CD4-positive, alpha-beta T cell treated with Interleukin-6 at 100 ng/mL for 8 hours (primary cell): ENCODE measurements at regions not wholly inside any gene's neighbourhood (a gene's known extent, or its start where the extent isn't known, plus 50 kb on each side); places are given as distances from the start of the nearest gene placed in this dataset.
A peak's percentile ranks its signal among the peaks of the same experiment; 100 is the strongest.

ENCODE experiments used
- DNase-seq: peaks from one replicate; pipeline ENCODE4 v3.0.0-alpha.2; 2020; ENCODE audit warnings: mixed read lengths, low spot score

DNA sequence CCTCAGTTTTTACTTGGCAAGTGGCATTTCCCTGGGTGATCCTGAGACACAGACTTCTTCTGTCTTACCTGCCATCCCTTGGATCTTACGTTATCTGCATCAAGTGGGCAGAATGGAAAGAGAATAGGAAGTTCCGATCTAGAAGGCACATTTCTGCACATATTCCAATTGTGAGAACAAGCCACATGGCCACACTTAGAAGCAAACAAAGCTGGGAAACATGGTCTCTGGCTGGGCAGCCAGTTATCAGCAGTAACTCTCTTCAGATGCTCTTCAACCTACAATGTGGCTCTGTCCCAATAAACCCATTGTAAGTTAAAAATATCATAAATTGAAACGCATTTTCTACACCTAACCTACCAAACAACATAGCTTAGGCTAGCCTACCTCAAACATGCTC, 67.3 kb upstream of the CCN6 start:
- DNase-seq, result no peak

GRCh38 chr6:111987295-111987694, 66.6 kb upstream of the CCN6 start:
- DNase-seq, result no peak

DNA sequence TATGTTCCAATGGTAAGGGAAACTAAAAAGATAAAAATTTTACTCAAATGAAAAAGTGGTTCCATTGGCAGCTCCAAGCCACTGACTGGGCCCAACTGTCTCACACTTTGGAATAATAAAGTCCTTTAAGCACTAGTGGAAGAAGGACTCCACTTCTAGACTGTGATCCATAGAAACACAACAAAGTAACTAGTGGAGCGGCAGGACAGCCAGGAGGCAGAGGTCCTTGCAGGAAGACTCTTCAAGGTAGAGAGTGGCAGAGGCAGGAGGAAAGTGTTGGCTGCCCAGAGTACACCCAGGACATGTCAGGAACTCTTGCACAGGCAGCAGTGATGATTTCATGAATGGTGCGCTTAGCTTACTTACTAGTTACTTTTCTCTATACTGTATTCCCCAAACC, 65.0 kb upstream of the CCN6 start:
- DNase-seq, result no peak

GRCh38 chr6:111989743-111990142, 64.2 kb upstream of the CCN6 start:
- DNase-seq, result peak; percentile 80

GRCh38 chr6:111990214-111990613, 63.7 kb upstream of the CCN6 start:
- DNase-seq, result no peak

GRCh38 chr6:111992851-111993250, 61.1 kb upstream of the CCN6 start:
- peak; percentile 77 for DNase-seq

DNA sequence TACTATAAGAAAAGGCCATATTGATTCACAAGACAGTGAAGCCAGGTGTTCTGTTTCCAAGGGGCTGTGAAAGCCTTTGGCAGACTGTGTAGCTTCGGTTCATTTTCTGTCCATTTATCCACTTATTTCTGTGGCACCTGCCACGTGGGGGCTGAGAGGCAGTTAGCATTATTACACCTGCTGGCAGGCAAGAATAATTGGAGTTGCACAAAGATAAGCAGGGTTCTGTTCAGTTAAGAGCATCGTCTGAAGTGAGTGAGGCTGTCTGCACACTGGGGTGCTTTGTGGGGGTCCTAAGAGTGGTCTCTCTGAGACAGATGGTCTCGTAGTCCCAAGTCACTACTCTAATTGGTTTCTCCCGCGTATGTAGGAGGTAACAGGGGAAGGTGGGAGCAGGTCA, 60.6 kb upstream of the CCN6 start:
- no peak for DNase-seq

- no peak for DNase-seq
Observed at GRCh38 chr6:111994791-111995190, 59.1 kb upstream of the CCN6 start.

- no peak for DNase-seq
Observed at GRCh38 chr6:111995404-111995803, 58.5 kb upstream of the CCN6 start.

- DNase-seq, result peak; percentile 19
Observed at GRCh38 chr6:111996144-111996865, 57.6 kb upstream of the CCN6 start.

DNA sequence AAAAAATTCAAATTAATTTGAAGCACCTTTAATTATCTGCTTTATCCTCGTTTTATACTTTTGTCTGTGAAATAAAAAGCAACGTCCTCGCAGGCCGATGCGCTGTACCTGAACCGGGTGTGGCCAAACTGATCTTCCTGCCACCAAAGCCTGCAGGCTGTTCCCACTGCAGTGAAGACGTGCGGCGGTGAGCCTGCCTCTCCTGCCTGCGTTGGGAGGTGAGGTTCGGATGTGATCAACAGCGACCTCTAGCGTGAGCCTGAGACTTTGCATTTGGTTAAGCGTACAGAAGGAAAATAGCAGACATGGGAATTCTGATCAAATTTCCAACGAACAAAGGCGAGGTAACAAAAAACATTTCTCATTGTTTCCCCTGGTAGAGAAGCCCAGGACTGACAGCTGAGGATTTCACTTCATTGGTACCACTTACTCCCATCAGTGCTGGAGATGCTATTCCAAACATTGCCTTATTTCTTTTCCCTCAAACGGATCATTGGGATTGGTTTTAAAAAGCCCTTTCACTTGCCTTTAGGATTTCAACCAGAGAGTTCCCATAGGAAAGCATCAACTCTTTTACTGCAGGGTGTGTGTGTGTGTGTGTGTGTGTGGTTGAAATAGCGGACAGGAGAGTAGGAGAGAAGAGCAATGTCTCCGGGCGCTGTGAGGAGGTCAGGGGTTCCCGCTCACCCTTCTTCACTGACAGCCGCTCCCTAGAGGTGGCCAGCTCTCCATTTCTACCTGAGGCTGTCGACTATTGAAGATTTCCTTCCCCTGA, 56.6 kb upstream of the CCN6 start:
- peak; percentile 86 for DNase-seq

GRCh38 chr6:111997853-111998208, 56.1 kb upstream of the CCN6 start:
- DNase-seq, result no peak

- no peak for DNase-seq
Observed at GRCh38 chr6:112002307-112002706, 51.6 kb upstream of the CCN6 start.
